ENCODE measurements at regions not wholly inside any gene's neighbourhood (a gene's known extent, or its start where the extent isn't known, plus 50 kb on each side); places are given as distances from the start of the nearest gene placed in this dataset.

- Histone ChIP-seq H3K9me3 (no peaks in the 10 kb centered on the region), H3K27me3 (no peaks in the 10 kb centered on the region), H3K4me1 (no peaks in the 10 kb centered on the region), H3K4me3 (ENCODE audit: low read depth, low read length) (no peak overlapping the region), H3K36me3 (no peaks in the 10 kb centered on the region)
- TF ChIP-seq CTCF (IDR thresholded peaks at IDR 0.05; ENCODE audit: low read depth, low read length) = no peak
- no peak for DNase-seq
Measured at GRCh38 chr2:750628-751027, 73.4 kb upstream of the TMEM18 start.

- no peak for DNase-seq
- TF ChIP-seq CTCF (IDR thresholded peaks at IDR 0.05; ENCODE audit: low read depth, low read length) = no peak
- Histone ChIP-seq H3K4me1 (no peaks in the 10 kb centered on the region), H3K9me3 (no peaks in the 10 kb centered on the region), H3K27me3 (no peaks in the 10 kb centered on the region), H3K4me3 (ENCODE audit: low read depth, low read length) (no peak overlapping the region), H3K36me3 (no peaks in the 10 kb centered on the region)
Measured at GRCh38 chr2:747762-748351, 70.7 kb upstream of the TMEM18 start.

GRCh38 chr2:746697-747096, 69.5 kb upstream of the TMEM18 start:
- TF ChIP-seq CTCF (IDR thresholded peaks at IDR 0.05; ENCODE audit: low read depth, low read length) = no peak
- DNase-seq = no peak
- Histone ChIP-seq H3K36me3 (no peaks in the 10 kb centered on the region), H3K27me3 (no peaks in the 10 kb centered on the region), H3K4me3 (ENCODE audit: low read depth, low read length) (no peak overlapping the region), H3K4me1 (no peaks in the 10 kb centered on the region), H3K9me3 (no peaks in the 10 kb centered on the region)

GRCh38 chr2:744088-744487, 66.9 kb upstream of the TMEM18 start:
- Histone ChIP-seq H3K36me3 (no peaks in the 10 kb centered on the region), H3K9me3 (no peaks in the 10 kb centered on the region), H3K4me1 (no peaks in the 10 kb centered on the region), H3K4me3 (ENCODE audit: low read depth, low read length) (no peak overlapping the region), H3K27me3 (no peaks in the 10 kb centered on the region)
- TF ChIP-seq CTCF (IDR thresholded peaks at IDR 0.05; ENCODE audit: low read depth, low read length) = no peak
- no peak for DNase-seq

- H3K9me3 ChIP-seq = no peaks in the 10 kb centered on the region
- no peak overlapping the region for H3K4me3 ChIP-seq (ENCODE audit: low read depth, low read length)
- TF ChIP-seq CTCF (IDR thresholded peaks at IDR 0.05; ENCODE audit: low read depth, low read length) = no peak
Measured at GRCh38 chr2:742221-742620, 65.0 kb upstream of the TMEM18 start.

GRCh38 chr2:741195-741496, 63.9 kb upstream of the TMEM18 start:
- H3K4me3 ChIP-seq (ENCODE audit: low read depth, low read length) = peak overlapping the region; percentile 66; the same call in 1 of the 2 replicates
- H3K36me3 ChIP-seq = no peaks in the 10 kb centered on the region
- no peak for DNase-seq
- H3K27me3 ChIP-seq = no peaks in the 10 kb centered on the region
- no peaks in the 10 kb centered on the region for H3K4me1 ChIP-seq
- no peak for TF ChIP-seq CTCF (IDR thresholded peaks at IDR 0.05; ENCODE audit: low read depth, low read length)
- H3K9me3 ChIP-seq = no peaks in the 10 kb centered on the region

More at GRCh38 chr2:742221-742620, 65.0 kb upstream of the TMEM18 start:
- DNase-seq = no peak
- Histone ChIP-seq H3K4me1 (no peaks in the 10 kb centered on the region), H3K27me3 (no peaks in the 10 kb centered on the region), H3K36me3 (no peaks in the 10 kb centered on the region)

Data from BE2C (cell line).